Neural crest cell (in vitro differentiated cells): ENCODE measurements at regions not wholly inside any gene's neighbourhood (a gene's known extent, or its start where the extent isn't known, plus 50 kb on each side); places are given as distances from the start of the nearest gene placed in this dataset.

Source experiments
- DNase-seq: peaks from one replicate; pipeline ENCODE4 v3.0.0; 2021; ENCODE audit warnings: low read depth, mixed read lengths, low spot score
- H3K27ac Mint-ChIP-seq: one replicate; pipeline ENCODE4 v1.8.0; 2021; ENCODE audit warnings: mild to moderate bottlenecking, mixed read lengths; ENCODE audit not compliant: unreplicated experiment
- H3K27me3 Mint-ChIP-seq: 2 replicates; pipeline ENCODE4 v1.8.0; 2021; ENCODE audit warnings: low read depth, mild to moderate bottlenecking, mixed read lengths
- H3K36me3 Mint-ChIP-seq: 2 replicates; pipeline ENCODE4 v1.8.0; 2021; ENCODE audit warnings: low read depth, mild to moderate bottlenecking, mixed read lengths
- H3K4me1 Mint-ChIP-seq: 2 replicates; pipeline ENCODE4 v1.8.0; 2021; ENCODE audit warnings: mixed read lengths
- H3K4me3 Mint-ChIP-seq: one replicate; pipeline ENCODE4 v1.8.0; 2021; ENCODE audit warnings: mild to moderate bottlenecking, mixed read lengths
- H3K9me3 Mint-ChIP-seq: 2 replicates; pipeline ENCODE4 v1.8.0; 2021; ENCODE audit warnings: mixed read lengths
- CTCF ChIP-seq: fragments of 200-600 bp; sonication (generic); conservative IDR thresholded peaks from 2 replicates; pipeline ENCODE4 v1.5.0; 2021; ENCODE audit warnings: antibody characterized with exemption, mild to moderate bottlenecking

GRCh38 chr18:60668583-60668982, 296.0 kb upstream of the MC4R start:
- no peak for DNase-seq
- no peak for TF ChIP-seq CTCF
- H3K4me1 Mint-ChIP-seq: no peaks in the 10 kb centered on the region
- no peaks in the 10 kb centered on the region for H3K9me3 Mint-ChIP-seq
- H3K4me3 Mint-ChIP-seq: no peak overlapping the region
- no peaks in the 10 kb centered on the region for H3K36me3 Mint-ChIP-seq
- no peaks in the 10 kb centered on the region for H3K27me3 Mint-ChIP-seq
- no peak overlapping the region for H3K27ac Mint-ChIP-seq

GRCh38 chr18:60669938-60670337, 297.4 kb upstream of the MC4R start:
- Mint-ChIP-seq H3K4me1 (no peaks in the 10 kb centered on the region), H3K36me3 (no peaks in the 10 kb centered on the region)

GRCh38 chr18:60671021-60671420, 298.4 kb upstream of the MC4R start:
- no peaks in the 10 kb centered on the region for H3K27me3 Mint-ChIP-seq

More at GRCh38 chr18:60669938-60670337, 297.4 kb upstream of the MC4R start:
- no peak for DNase-seq
- H3K9me3 Mint-ChIP-seq: no peaks in the 10 kb centered on the region
- TF ChIP-seq CTCF: no peak
- H3K27ac Mint-ChIP-seq: no peak overlapping the region
- no peak overlapping the region for H3K4me3 Mint-ChIP-seq
- H3K27me3 Mint-ChIP-seq: no peaks in the 10 kb centered on the region

GRCh38 chr18:60675126-60675525, 302.6 kb upstream of the MC4R start:
- H3K4me1 Mint-ChIP-seq: no peaks in the 10 kb centered on the region
- no peak overlapping the region for H3K4me3 Mint-ChIP-seq
- TF ChIP-seq CTCF: no peak
- H3K9me3 Mint-ChIP-seq: no peaks in the 10 kb centered on the region
- no peak overlapping the region for H3K27ac Mint-ChIP-seq
- H3K36me3 Mint-ChIP-seq: no peaks in the 10 kb centered on the region
- DNase-seq: no peak
- H3K27me3 Mint-ChIP-seq: peaks cover 5% of the 10 kb centered on the region

More at GRCh38 chr18:60671021-60671420, 298.4 kb upstream of the MC4R start:
- H3K36me3 Mint-ChIP-seq: no peaks in the 10 kb centered on the region
- no peaks in the 10 kb centered on the region for H3K4me1 Mint-ChIP-seq
- no peak for TF ChIP-seq CTCF
- H3K9me3 Mint-ChIP-seq: no peaks in the 10 kb centered on the region
- no peak for DNase-seq
- no peak overlapping the region for H3K27ac Mint-ChIP-seq
- H3K4me3 Mint-ChIP-seq: no peak overlapping the region

- Mint-ChIP-seq H3K4me1 (no peaks in the 10 kb centered on the region), H3K36me3 (no peaks in the 10 kb centered on the region), H3K27ac (no peak overlapping the region), H3K9me3 (no peaks in the 10 kb centered on the region), H3K27me3 (peaks cover 5% of the 10 kb centered on the region), H3K4me3 (no peak overlapping the region)
- DNase-seq: no peak
- no peak for TF ChIP-seq CTCF
Measured at GRCh38 chr18:60675801-60676200, 303.2 kb upstream of the MC4R start.

GRCh38 chr18:60676815-60677214, 304.2 kb upstream of the MC4R start:
- H3K27ac Mint-ChIP-seq: no peak overlapping the region
- no peak overlapping the region for H3K4me3 Mint-ChIP-seq
- DNase-seq: no peak
- H3K4me1 Mint-ChIP-seq: no peaks in the 10 kb centered on the region
- H3K36me3 Mint-ChIP-seq: no peaks in the 10 kb centered on the region
- no peaks in the 10 kb centered on the region for H3K9me3 Mint-ChIP-seq
- TF ChIP-seq CTCF: peak; percentile 38
- H3K27me3 Mint-ChIP-seq: peaks cover 5% of the 10 kb centered on the region
